Left lung (tissue), 4 donors: ENCODE measurements at regions not wholly inside any gene's neighbourhood (a gene's known extent, or its start where the extent isn't known, plus 50 kb on each side); places are given as distances from the start of the nearest gene placed in this dataset.
A peak's percentile ranks its signal among the peaks of the same experiment; 100 is the strongest.

Experiments
- ATAC-seq: fragments of 200-7000 bp; cut with Tn5 transposase; one replicate; pipeline ENCODE4 v1.9.1; 2020; ENCODE audit warnings: moderate library complexity
- DNase-seq, 4 donors: peaks; one replicate each; pipeline ENCODE4 v3.0.0-alpha.2; 2013 to 2020
- H3K27ac ChIP-seq, 2 donors: fragments of 200-600 bp; sonication (generic) in 1 of 2; one replicate each; pipeline versions ENCODE4 v1.5.0 to v1.8.0; 2020 to 2021
- H3K27me3 ChIP-seq, 2 donors: fragments of 200-600 bp; sonication (generic) in 1 of 2; one replicate each; pipeline versions ENCODE4 v1.5.0 to v1.8.0; 2020 to 2021
- H3K36me3 ChIP-seq, 2 donors: fragments of 200-600 bp; sonication (generic) in 1 of 2; one replicate each; pipeline versions ENCODE4 v1.5.0 to v1.8.0; 2020 to 2021
- H3K4me1 ChIP-seq, 2 donors: fragments of 200-600 bp; one replicate each; pipeline ENCODE4 v1.8.0; 2021
- H3K4me3 ChIP-seq, 2 donors: fragments of 200-600 bp; sonication (generic) in 1 of 2; one replicate each; pipeline versions ENCODE4 v1.5.0 to v1.8.0; 2020 to 2021; ENCODE audit warnings: mild to moderate bottlenecking in 1 of 2
- H3K9me3 ChIP-seq, 2 donors: fragments of 200-600 bp; sonication (generic) in 1 of 2; one replicate each; pipeline versions ENCODE4 v1.5.0 to v1.8.0; 2020 to 2021
- CTCF ChIP-seq, 2 donors: fragments of 200-600 bp; sonication (generic) in 1 of 2; IDR thresholded peaks; one replicate each; pipeline versions ENCODE4 v1.5.0 to v1.8.0; 2021; ENCODE audit warnings: antibody characterized with exemption in 2 of 2
- intact Hi-C, 2 donors: fragments of 100-400 bp; cut with DNase I; formaldehyde crosslinking; loops; one replicate each; pipeline versions ENCODE4 v1.11.2 to v1.14.2; 2022
- donor health status: DM: no; HTN: yes; CAD: no.
- donor health status: DM: no; HTN: no; CAD: no.

GRCh38 chr10:21031232-21031795 lies 134.2 kb upstream of the NEBL start:
- peaks cover 0 to 2% of the 10 kb centered on the region in 2 donors for H3K9me3 ChIP-seq
- no peak overlapping the region for H3K4me3 ChIP-seq
- intact Hi-C loops = no loop called here
- no peaks in the 10 kb centered on the region for H3K27me3 ChIP-seq
- ATAC-seq (no peak), DNase-seq (peak in 1 of 4 donors; percentile 26)
- TF ChIP-seq CTCF (IDR thresholded peaks at IDR 0.05) = no peak
- no peaks in the 10 kb centered on the region for H3K36me3 ChIP-seq
- H3K27ac ChIP-seq = no peak overlapping the region
- H3K4me1 ChIP-seq = no peaks in the 10 kb centered on the region

GRCh38 chr10:21030091-21030490 lies 133.0 kb upstream of the NEBL start:
- Histone ChIP-seq H3K9me3 (peaks cover 0 to 2% of the 10 kb centered on the region in 2 donors), H3K36me3 (no peaks in the 10 kb centered on the region), H3K27me3 (no peaks in the 10 kb centered on the region), H3K4me3 (no peak overlapping the region), H3K27ac (no peak overlapping the region), H3K4me1 (no peaks in the 10 kb centered on the region)
- ATAC-seq = peak; percentile 36
- no peak for TF ChIP-seq CTCF (IDR thresholded peaks at IDR 0.05)
- peak in 1 of 4 donors; percentile 41 for DNase-seq
- intact Hi-C loops = no loop called here

- Histone ChIP-seq H3K4me3 (no peak overlapping the region), H3K9me3 (no peaks in the 10 kb centered on the region), H3K36me3 (no peaks in the 10 kb centered on the region), H3K27ac (no peak overlapping the region), H3K4me1 (no peaks in the 10 kb centered on the region), H3K27me3 (no peaks in the 10 kb centered on the region)
- ATAC-seq (peak; percentile 35), DNase-seq (peak in 1 of 4 donors; percentile 44)
- intact Hi-C loops = no loop called here
- no peak for TF ChIP-seq CTCF (IDR thresholded peaks at IDR 0.05)
Measured at GRCh38 chr10:21022821-21023220, 125.7 kb upstream of the NEBL start.

GRCh38 chr10:21021843-21022594 lies 124.9 kb upstream of the NEBL start:
- TF ChIP-seq CTCF (IDR thresholded peaks at IDR 0.05) = no peak
- ATAC-seq (no peak), DNase-seq (no peak)
- Histone ChIP-seq H3K36me3 (no peaks in the 10 kb centered on the region), H3K9me3 (no peaks in the 10 kb centered on the region), H3K4me1 (no peaks in the 10 kb centered on the region), H3K4me3 (no peak overlapping the region), H3K27me3 (no peaks in the 10 kb centered on the region), H3K27ac (no peak overlapping the region)
- intact Hi-C loops = no loop called here

- Histone ChIP-seq H3K4me3 (no peak overlapping the region), H3K4me1 (no peaks in the 10 kb centered on the region), H3K27ac (no peak overlapping the region), H3K27me3 (no peaks in the 10 kb centered on the region), H3K9me3 (no peaks in the 10 kb centered on the region), H3K36me3 (no peaks in the 10 kb centered on the region)
- TF ChIP-seq CTCF (IDR thresholded peaks at IDR 0.05) = no peak
- intact Hi-C loops = no loop called here
- ATAC-seq = no peak
- no peak for DNase-seq
Measured at GRCh38 chr10:21021231-21021630, 124.1 kb upstream of the NEBL start.
